GM12801 (cell line): ENCODE measurements at regions not wholly inside any gene's neighbourhood (a gene's known extent, or its start where the extent isn't known, plus 50 kb on each side); places are given as distances from the start of the nearest gene placed in this dataset.

Source experiments
- TF ChIP-seq, protein P1 (sequence below): IDR thresholded peaks from one replicate; pipeline ENCODE4 v1.5.1; 2011; ENCODE audit warnings: control low read depth; ENCODE audit not compliant: insufficient read length; ENCODE audit errors: extremely low read depth

DNA sequence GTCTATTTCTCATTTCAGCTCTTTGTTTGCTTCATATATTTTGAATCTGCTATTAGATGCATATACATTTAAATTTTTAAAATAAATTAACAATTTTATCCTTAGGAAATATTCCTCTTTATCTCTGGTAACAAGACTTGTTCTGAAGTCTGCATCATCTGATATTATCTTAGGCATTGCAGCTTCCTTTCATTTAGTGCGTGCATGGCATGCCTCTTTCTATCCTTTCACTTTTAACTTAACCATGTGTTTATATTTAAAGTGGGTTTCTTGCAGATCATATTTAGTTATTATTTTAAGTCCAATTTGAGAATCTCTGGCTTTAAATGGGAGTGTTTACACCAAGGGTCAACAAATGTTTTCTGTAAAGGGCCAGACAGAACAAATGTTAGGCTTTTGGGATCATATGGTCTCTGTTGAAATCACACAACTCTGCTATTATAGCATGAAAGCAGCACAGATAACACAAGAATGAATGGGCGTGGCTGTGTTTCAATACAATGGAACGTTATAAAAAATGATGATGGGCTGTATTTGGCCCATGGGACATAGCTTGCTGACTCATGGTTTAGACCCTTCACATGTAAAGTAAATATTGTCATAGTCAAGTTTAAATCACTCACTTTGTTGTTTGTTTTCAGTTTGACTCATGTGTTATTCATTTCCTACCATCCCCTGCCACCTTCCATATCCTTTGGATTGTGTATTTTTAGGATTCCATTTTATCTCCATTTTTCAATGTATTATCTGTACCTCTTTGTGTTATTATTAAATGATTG is 83.9 kb upstream of the SNX19 start:
- TF ChIP-seq, protein P1, sequence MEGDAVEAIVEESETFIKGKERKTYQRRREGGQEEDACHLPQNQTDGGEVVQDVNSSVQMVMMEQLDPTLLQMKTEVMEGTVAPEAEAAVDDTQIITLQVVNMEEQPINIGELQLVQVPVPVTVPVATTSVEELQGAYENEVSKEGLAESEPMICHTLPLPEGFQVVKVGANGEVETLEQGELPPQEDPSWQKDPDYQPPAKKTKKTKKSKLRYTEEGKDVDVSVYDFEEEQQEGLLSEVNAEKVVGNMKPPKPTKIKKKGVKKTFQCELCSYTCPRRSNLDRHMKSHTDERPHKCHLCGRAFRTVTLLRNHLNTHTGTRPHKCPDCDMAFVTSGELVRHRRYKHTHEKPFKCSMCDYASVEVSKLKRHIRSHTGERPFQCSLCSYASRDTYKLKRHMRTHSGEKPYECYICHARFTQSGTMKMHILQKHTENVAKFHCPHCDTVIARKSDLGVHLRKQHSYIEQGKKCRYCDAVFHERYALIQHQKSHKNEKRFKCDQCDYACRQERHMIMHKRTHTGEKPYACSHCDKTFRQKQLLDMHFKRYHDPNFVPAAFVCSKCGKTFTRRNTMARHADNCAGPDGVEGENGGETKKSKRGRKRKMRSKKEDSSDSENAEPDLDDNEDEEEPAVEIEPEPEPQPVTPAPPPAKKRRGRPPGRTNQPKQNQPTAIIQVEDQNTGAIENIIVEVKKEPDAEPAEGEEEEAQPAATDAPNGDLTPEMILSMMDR = no peak

DNA sequence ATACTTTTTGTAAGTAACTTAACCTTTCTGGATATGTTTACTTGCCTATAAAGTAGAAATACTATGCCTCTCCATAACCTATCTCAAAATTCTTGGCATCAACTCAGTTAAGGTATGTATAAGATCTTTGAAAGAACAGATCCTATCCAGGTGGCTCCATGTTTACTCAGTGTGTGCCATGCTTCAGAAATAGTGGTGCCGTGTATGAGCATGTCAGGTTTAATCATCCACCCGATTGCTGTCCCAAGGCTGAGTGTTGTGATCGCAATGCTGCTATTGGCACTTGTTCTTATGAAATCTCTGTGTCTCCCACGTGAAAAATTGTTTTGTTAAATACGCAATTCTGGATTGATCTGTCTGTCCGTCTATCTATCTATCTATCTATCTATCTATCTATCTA is 85.9 kb upstream of the SNX19 start:
- TF ChIP-seq, protein P1 = no peak

DNA sequence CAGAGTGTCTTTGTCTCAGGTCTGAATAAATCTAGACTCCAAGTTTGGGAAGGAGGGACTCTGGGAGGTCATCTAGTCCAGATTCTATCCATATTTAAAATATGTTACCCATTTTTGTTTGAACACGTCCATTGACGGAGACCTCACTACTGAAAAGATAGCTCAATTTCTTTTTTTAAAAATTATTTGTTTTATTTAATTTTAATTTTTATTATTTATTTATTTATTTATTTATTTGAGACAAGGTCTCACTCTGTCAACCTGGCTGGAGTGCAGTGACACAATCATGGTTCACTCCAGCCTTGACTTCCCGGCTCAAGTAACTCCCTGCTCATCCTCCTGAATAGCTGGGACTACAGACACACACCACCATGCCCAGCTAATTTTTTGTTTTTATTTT is 89.5 kb upstream of the SNX19 start:
- TF ChIP-seq, protein P1 = no peak

DNA sequence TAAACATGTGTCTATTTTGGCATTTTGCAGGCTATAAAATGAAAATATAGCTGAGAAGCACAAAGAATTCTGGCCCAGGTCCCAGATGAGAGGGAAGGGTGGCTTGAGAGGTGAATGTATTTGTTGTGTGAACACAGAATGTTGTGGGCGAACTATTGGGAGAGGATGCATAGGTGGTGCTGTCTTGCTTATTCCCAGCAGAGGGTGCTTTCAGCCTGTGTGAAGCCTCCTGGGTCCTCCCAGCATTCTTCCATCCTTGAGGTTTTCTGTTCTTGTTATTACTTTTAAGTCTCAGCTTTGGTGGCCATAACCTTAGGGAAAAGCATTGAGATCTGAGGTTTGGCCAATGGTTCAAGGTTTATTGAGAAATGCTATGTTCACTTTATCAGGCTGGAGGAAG is 108.7 kb upstream of the SNX19 start:
- TF ChIP-seq, protein P1 = no peak

DNA sequence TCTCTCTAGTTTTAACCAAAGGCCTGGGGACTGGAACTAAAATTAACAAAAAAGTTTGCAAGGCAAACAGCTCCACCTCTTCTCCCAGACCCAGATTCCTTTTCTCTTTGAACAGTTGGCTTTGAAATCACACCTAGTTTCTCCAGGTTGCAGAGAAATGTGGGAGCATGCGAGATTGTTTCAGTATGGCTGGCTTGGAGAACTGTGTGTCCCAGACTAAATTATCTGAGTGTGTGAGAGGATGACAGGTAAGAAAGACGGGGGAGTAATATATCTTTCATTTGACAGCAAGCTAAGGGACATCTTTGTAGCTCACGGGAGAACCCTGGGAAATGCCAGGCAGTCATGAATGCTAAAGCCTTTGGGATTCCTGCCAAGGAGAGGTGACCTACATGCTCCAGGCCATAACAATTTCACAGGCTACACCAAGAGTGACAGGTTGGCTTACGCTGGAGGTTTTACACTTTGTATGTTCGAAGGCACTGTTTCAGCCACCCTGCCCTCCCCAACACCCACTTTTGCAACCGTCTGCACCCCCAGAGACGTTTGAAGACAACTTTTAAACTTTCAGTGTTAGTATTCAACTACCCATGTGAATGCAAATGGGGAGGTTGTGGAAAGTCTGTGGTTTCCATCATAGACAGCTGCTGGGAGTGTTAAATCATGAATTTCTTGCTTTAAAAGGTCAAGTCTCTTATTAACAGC is 109.3 kb upstream of the SNX19 start:
- TF ChIP-seq, protein P1 = no peak

DNA sequence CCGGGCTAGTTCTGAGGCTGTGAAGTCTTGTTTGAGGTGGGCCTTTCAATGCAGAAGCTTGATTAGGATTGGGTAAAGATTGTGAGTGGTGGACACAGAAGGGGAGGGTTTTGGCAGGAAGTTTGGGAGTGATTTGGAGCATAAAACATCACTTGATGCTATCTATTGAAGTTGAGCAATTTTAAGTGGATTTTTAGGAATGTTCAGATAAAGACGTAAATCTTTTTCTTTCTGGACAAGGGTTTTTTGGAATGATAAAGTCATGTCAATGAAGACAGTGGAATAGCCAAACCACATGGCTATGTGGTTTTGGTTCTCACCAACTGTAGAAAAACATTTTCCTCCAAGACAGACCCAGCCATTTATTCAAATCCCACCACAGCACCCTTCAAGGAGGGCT is 111.2 kb upstream of the SNX19 start:
- TF ChIP-seq, protein P1 = no peak

DNA sequence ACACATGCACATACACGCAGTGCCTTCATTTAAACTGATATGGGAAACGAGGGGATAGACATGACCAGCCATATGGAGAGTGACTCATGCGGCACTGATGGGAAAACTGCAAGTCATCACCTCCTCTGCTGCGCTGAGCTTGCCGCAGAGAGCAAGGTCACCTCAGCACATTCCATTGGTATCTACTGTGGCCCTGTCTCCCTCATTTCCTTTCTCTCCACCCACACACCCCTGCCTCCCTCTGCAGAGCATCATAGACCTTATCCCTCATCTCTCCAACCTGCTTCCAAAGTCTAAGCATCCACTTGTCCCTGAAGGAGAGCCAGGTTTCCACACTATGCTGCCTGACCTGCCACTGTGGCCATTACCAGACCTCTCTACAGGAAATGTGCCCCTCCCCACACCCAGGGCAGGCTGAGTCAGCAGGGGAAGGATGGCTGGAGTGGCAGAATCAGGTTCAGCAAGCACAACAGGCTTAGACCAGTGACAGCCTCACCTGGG is 116.9 kb upstream of the SNX19 start:
- TF ChIP-seq, protein P1 = no peak
